ENCODE measurements at regions not wholly inside any gene's neighbourhood (a gene's known extent, or its start where the extent isn't known, plus 50 kb on each side); places are given as distances from the start of the nearest gene placed in this dataset.

GRCh38 chr11:109791337-109791736 is 301.9 kb upstream of the ZC3H12C start:
- DNase-seq (ENCODE audit: low read depth in 4 of 4, low spot score in 3 of 4), result no peak

GRCh38 chr11:109794501-109794900 is 298.7 kb upstream of the ZC3H12C start:
- DNase-seq (ENCODE audit: low read depth in 4 of 4, low spot score in 3 of 4), result no peak

GRCh38 chr11:109795234-109795633 is 298.0 kb upstream of the ZC3H12C start:
- DNase-seq (ENCODE audit: low read depth in 4 of 4, low spot score in 3 of 4), result no peak

GRCh38 chr11:109796253-109796652 is 296.9 kb upstream of the ZC3H12C start:
- DNase-seq (ENCODE audit: low read depth in 4 of 4, low spot score in 3 of 4), result no peak

GRCh38 chr11:109798521-109798920 is 294.7 kb upstream of the ZC3H12C start:
- DNase-seq (ENCODE audit: low read depth in 4 of 4, low spot score in 3 of 4), result no peak

- DNase-seq (ENCODE audit: low read depth in 4 of 4, low spot score in 3 of 4), result no peak
Measured at GRCh38 chr11:109799604-109800003, 293.6 kb upstream of the ZC3H12C start.

GRCh38 chr11:109804911-109805310 is 288.3 kb upstream of the ZC3H12C start:
- no peak for DNase-seq (ENCODE audit: low read depth in 4 of 4, low spot score in 3 of 4)

GRCh38 chr11:109806205-109806604 is 287.0 kb upstream of the ZC3H12C start:
- no peak for DNase-seq (ENCODE audit: low read depth in 4 of 4, low spot score in 3 of 4)

- no peak for DNase-seq (ENCODE audit: low read depth in 4 of 4, low spot score in 3 of 4)
Measured at GRCh38 chr11:109808569-109808968, 284.6 kb upstream of the ZC3H12C start.

- DNase-seq (ENCODE audit: low read depth in 4 of 4, low spot score in 3 of 4), result no peak
Measured at GRCh38 chr11:109814824-109815223, 278.4 kb upstream of the ZC3H12C start.

GRCh38 chr11:109815500-109816150 is 277.6 kb upstream of the ZC3H12C start:
- DNase-seq (ENCODE audit: low read depth in 4 of 4, low spot score in 3 of 4), result no peak

- no peak for DNase-seq (ENCODE audit: low read depth in 4 of 4, low spot score in 3 of 4)
Measured at GRCh38 chr11:109818290-109818689, 274.9 kb upstream of the ZC3H12C start.

- no peak for DNase-seq (ENCODE audit: low read depth in 4 of 4, low spot score in 3 of 4)
Measured at GRCh38 chr11:109819410-109819809, 273.8 kb upstream of the ZC3H12C start.

GRCh38 chr11:109821511-109821910 is 271.7 kb upstream of the ZC3H12C start:
- DNase-seq (ENCODE audit: low read depth in 4 of 4, low spot score in 3 of 4), result no peak

- no peak for DNase-seq (ENCODE audit: low read depth in 4 of 4, low spot score in 3 of 4)
Measured at GRCh38 chr11:109822436-109823102, 270.6 kb upstream of the ZC3H12C start.

GRCh38 chr11:109828387-109828786 is 264.8 kb upstream of the ZC3H12C start:
- no peak for DNase-seq (ENCODE audit: low read depth in 4 of 4, low spot score in 3 of 4)

- DNase-seq (ENCODE audit: low read depth in 4 of 4, low spot score in 3 of 4), result no peak
Measured at GRCh38 chr11:109838026-109838425, 255.2 kb upstream of the ZC3H12C start.

GRCh38 chr11:109845437-109845836 is 247.8 kb upstream of the ZC3H12C start:
- DNase-seq (ENCODE audit: low read depth in 4 of 4, low spot score in 3 of 4), result no peak

GRCh38 chr11:109847621-109848020 is 245.6 kb upstream of the ZC3H12C start:
- DNase-seq (ENCODE audit: low read depth in 4 of 4, low spot score in 3 of 4), result no peak

GRCh38 chr11:109849051-109849450 is 244.1 kb upstream of the ZC3H12C start:
- no peak for DNase-seq (ENCODE audit: low read depth in 4 of 4, low spot score in 3 of 4)

- no peak for DNase-seq (ENCODE audit: low read depth in 4 of 4, low spot score in 3 of 4)
Measured at GRCh38 chr11:109849946-109850345, 243.2 kb upstream of the ZC3H12C start.

- DNase-seq (ENCODE audit: low read depth in 4 of 4, low spot score in 3 of 4), result no peak
Measured at GRCh38 chr11:109851780-109852390, 241.3 kb upstream of the ZC3H12C start.

All from right renal pelvis (tissue), 4 donors.